ENCODE measurements at regions not wholly inside any gene's neighbourhood (a gene's known extent, or its start where the extent isn't known, plus 50 kb on each side); places are given as distances from the start of the nearest gene placed in this dataset.

- intact Hi-C loops (cut with micrococcal nuclease; ENCODE audit: unreplicated experiment) (no loop called here), in situ Hi-C loops (cut with HindIII; ENCODE audit: extremely low pct_ligation_motif_present, low pct_unique_long_range_greater_than_20kb) (no loop called here)
- FAIRE-seq: no peak
- TF ChIP-seq MAFF (IDR thresholded peaks at IDR 0.05; ENCODE audit: low read depth, low read length) (peak; percentile 18; the same call in 1 of the 2 replicates), ZNF614 (CRISPR knock-in tag; IDR thresholded peaks at IDR 0.05; ENCODE audit: borderline replicate concordance) (no peak), MAFK (conservative IDR thresholded peaks at IDR 0.05 in 1 of 2, IDR thresholded peaks at IDR 0.05 in 1 of 2; ENCODE audit: low read length in 2 of 2) (peak; percentile 23 to 57; a peak in 3 of 4 replicates)
- Histone ChIP-seq H2AFZ (ENCODE audit: low read length) (no peak overlapping the region), H3K79me2 (ENCODE audit: insufficient read depth, low read length) (no peaks in the 10 kb centered on the region), H3K9me3 (ENCODE audit: low read length) (no peaks in the 10 kb centered on the region), H3K4me2 (ENCODE audit: low read depth, low read length) (no peak overlapping the region), H3K4me3 (replicated peaks in 1 of 3; ENCODE audit: insufficient read depth in 1 of 3, low read depth in 2 of 3, low read length in 3 of 3) (no peak overlapping the region), H4K20me1 (ENCODE audit: insufficient read depth, low read length) (no peaks in the 10 kb centered on the region), H3K4me1 (ENCODE audit: insufficient read depth, low read length) (no peaks in the 10 kb centered on the region), H3K9ac (ENCODE audit: insufficient read depth, low read depth, low read length) (no peak overlapping the region), H3K27me3 (ENCODE audit: control insufficient read depth in 1 of 2, insufficient read depth in 2 of 2, low read length in 2 of 2) (no peaks in the 10 kb centered on the region), H3K27ac (ENCODE audit: extremely low read length, insufficient read depth, low read length) (no peak overlapping the region), H3K36me3 (replicated peaks in 1 of 2; ENCODE audit: control insufficient read depth in 1 of 2, insufficient read depth in 2 of 2, low read length in 2 of 2) (no peaks in the 10 kb centered on the region)
- WGBS (ENCODE audit: low lambda C conversion rate): 0% methylated on average over 4 of the region's 4 CpGs
- DNase-seq (ENCODE audit: low spot score): no peak
- CTCF ChIA-PET (ENCODE audit: low intra/inter-chr PET ratio, low total read pairs): no interaction called here
- POLR2A ChIA-PET: no interaction called here
- no peak for ATAC-seq
- no TSS peak for BruUV-seq (replicated peaks)
These were observed 223.5 kb upstream of the SYT10 start for GRCh38 chr12:33663000-33663654.

DNA sequence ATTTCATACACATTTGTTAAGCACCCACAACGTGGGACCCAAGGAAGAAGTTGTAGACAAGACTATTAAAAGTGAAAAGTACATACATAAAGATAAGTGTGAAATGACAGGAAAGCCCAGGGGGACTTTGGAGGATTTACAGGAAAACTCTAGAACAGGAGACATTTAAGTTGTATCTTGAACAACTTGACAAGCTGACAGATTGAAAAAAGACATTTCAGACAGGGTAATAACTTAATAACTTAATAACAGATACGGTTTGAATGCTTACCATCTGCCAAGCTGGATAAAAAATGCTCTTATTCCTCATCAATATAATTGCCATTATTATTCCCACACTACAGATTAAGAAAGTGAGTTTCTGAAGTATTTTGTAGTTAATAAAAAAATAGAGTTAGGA is 229.7 kb upstream of the SYT10 start:
- no peaks in the 10 kb centered on the region for H3K27me3 ChIP-seq (ENCODE audit: control insufficient read depth in 1 of 2, insufficient read depth in 2 of 2, low read length in 2 of 2)
- in situ Hi-C loops (cut with HindIII; ENCODE audit: extremely low pct_ligation_motif_present, low pct_unique_long_range_greater_than_20kb): no loop called here
- ATAC-seq (no peak), DNase-seq (ENCODE audit: low spot score) (no peak), FAIRE-seq (no peak)
- no peak overlapping the region for H2AFZ ChIP-seq (ENCODE audit: low read length)
- H3K4me1 ChIP-seq (ENCODE audit: insufficient read depth, low read length): no peaks in the 10 kb centered on the region
- POLR2A ChIA-PET: no interaction called here
- H3K36me3 ChIP-seq (replicated peaks in 1 of 2; ENCODE audit: control insufficient read depth in 1 of 2, insufficient read depth in 2 of 2, low read length in 2 of 2): no peaks in the 10 kb centered on the region
- no peak overlapping the region for H3K4me3 ChIP-seq (replicated peaks in 1 of 3; ENCODE audit: insufficient read depth in 1 of 3, low read depth in 2 of 3, low read length in 3 of 3)
- H4K20me1 ChIP-seq (ENCODE audit: insufficient read depth, low read length): no peaks in the 10 kb centered on the region
- 0% methylated on average over 2 of the region's 2 CpGs for WGBS (ENCODE audit: low lambda C conversion rate)
- H3K4me2 ChIP-seq (ENCODE audit: low read depth, low read length): no peak overlapping the region
- BruUV-seq (replicated peaks): no TSS peak
- H3K27ac ChIP-seq (ENCODE audit: extremely low read length, insufficient read depth, low read length): no peak overlapping the region
- no peak overlapping the region for H3K9ac ChIP-seq (ENCODE audit: insufficient read depth, low read depth, low read length)
- CTCF ChIA-PET (ENCODE audit: low intra/inter-chr PET ratio, low total read pairs): no interaction called here
- intact Hi-C loops (cut with micrococcal nuclease; ENCODE audit: unreplicated experiment): no loop called here
- TF ChIP-seq, protein P1, sequence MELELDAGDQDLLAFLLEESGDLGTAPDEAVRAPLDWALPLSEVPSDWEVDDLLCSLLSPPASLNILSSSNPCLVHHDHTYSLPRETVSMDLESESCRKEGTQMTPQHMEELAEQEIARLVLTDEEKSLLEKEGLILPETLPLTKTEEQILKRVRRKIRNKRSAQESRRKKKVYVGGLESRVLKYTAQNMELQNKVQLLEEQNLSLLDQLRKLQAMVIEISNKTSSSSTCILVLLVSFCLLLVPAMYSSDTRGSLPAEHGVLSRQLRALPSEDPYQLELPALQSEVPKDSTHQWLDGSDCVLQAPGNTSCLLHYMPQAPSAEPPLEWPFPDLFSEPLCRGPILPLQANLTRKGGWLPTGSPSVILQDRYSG (CRISPR knock-in tag; IDR thresholded peaks at IDR 0.05): no peak
- H3K9me3 ChIP-seq (ENCODE audit: low read length): no peaks in the 10 kb centered on the region
- no peaks in the 10 kb centered on the region for H3K79me2 ChIP-seq (ENCODE audit: insufficient read depth, low read length)

Measured in HepG2 (cell line).